Activated CD8-positive, alpha-beta T cell treated with anti-CD3 and anti-CD28 coated beads for 36 hours (primary cell): ENCODE measurements at regions not wholly inside any gene's neighbourhood (a gene's known extent, or its start where the extent isn't known, plus 50 kb on each side); places are given as distances from the start of the nearest gene placed in this dataset.

Experiments used
- ATAC-seq: fragments of 200-7000 bp; cut with Tn5 transposase; one replicate; pipeline ENCODE4 v1.10.0; 2021; ENCODE audit warnings: mild to moderate bottlenecking, moderate library complexity
- CTCF ChIA-PET: fragments of 350-600 bp; sonication (Branson Sonifier 250); formaldehyde crosslinking; loops from one replicate; lab custom pipeline; 2021; ENCODE audit warnings: antibody characterized with exemption; lab: Charles Lee
- POLR2A ChIA-PET: fragments of 350-600 bp; sonication (Branson Sonifier 250); formaldehyde crosslinking; loops from one replicate; lab custom pipeline; 2021; ENCODE audit warnings: antibody characterized with exemption; lab: Charles Lee
- DNase-seq: peaks from one replicate; pipeline ENCODE4 v3.0.0-alpha.2; 2020
- H3K27ac Mint-ChIP-seq: one replicate; pipeline ENCODE4 v1.8.0; 2021; ENCODE audit warnings: mild to moderate bottlenecking, mixed read lengths
- H3K27me3 Mint-ChIP-seq: one replicate; pipeline ENCODE4 v1.8.0; 2021; ENCODE audit warnings: mixed read lengths
- H3K36me3 Mint-ChIP-seq: one replicate; pipeline ENCODE4 v1.8.0; 2021; ENCODE audit warnings: low read depth, mixed read lengths
- H3K4me1 Mint-ChIP-seq: one replicate; pipeline ENCODE4 v1.8.0; 2021; ENCODE audit warnings: low read depth, mixed read lengths
- H3K4me3 Mint-ChIP-seq: one replicate; pipeline ENCODE4 v1.8.0; 2021; ENCODE audit warnings: mild to moderate bottlenecking, moderate library complexity, mixed read lengths
- H3K9me3 Mint-ChIP-seq: one replicate; pipeline ENCODE4 v1.8.0; 2021; ENCODE audit warnings: mixed read lengths
- CTCF ChIP-seq: fragments of 200-600 bp; IDR thresholded peaks from one replicate; pipeline ENCODE4 v1.8.0; 2022; ENCODE audit warnings: antibody characterized with exemption, mild to moderate bottlenecking
- intact Hi-C: fragments of 100-400 bp; cut with micrococcal nuclease; formaldehyde crosslinking; loops from one replicate; pipeline ENCODE4 v1.10.0; 2022

- DNase-seq (peak; percentile 39), ATAC-seq (peak; percentile 66)
- Mint-ChIP-seq H3K36me3 (no peaks in the 10 kb centered on the region), H3K27me3 (no peaks in the 10 kb centered on the region), H3K4me3 (no peak overlapping the region), H3K27ac (no peak overlapping the region), H3K9me3 (no peaks in the 10 kb centered on the region), H3K4me1 (no peaks in the 10 kb centered on the region)
- POLR2A ChIA-PET = no interaction called here
- intact Hi-C loops = no loop called here
- TF ChIP-seq CTCF = peak; percentile 42
- CTCF ChIA-PET = interaction anchor here (0.6 to 1.0 kb wide), 2 partner anchors 15 to 20 kb away, joined by 3 to 4 read pairs; no protein-coding TSS in a partner anchor
Observed at GRCh38 chr2:121888189-121888557, 132.7 kb downstream of the TSN start.

- no peak overlapping the region for H3K4me3 Mint-ChIP-seq
- DNase-seq = no peak
- TF ChIP-seq CTCF = no peak
- no peaks in the 10 kb centered on the region for H3K4me1 Mint-ChIP-seq
- H3K36me3 Mint-ChIP-seq = no peaks in the 10 kb centered on the region
- H3K27ac Mint-ChIP-seq = no peak overlapping the region
- ChIA-PET CTCF (no interaction called here), POLR2A (no interaction called here)
- H3K27me3 Mint-ChIP-seq = no peaks in the 10 kb centered on the region
- H3K9me3 Mint-ChIP-seq = no peaks in the 10 kb centered on the region
- intact Hi-C loops = no loop called here
- no peak for ATAC-seq
Observed at GRCh38 chr2:121890041-121890440, 134.6 kb downstream of the TSN start.

- intact Hi-C loops = no loop called here
- no peaks in the 10 kb centered on the region for H3K36me3 Mint-ChIP-seq
- TF ChIP-seq CTCF = no peak
- ChIA-PET CTCF (no interaction called here), POLR2A (interaction anchor here (0.5 to 0.7 kb wide), 3 partner anchors 41 to 889 kb away, joined by 3 read pairs; no protein-coding TSS in a partner anchor)
- H3K27ac Mint-ChIP-seq = no peak overlapping the region
- no peaks in the 10 kb centered on the region for H3K27me3 Mint-ChIP-seq
- H3K4me1 Mint-ChIP-seq = no peaks in the 10 kb centered on the region
- ATAC-seq (no peak), DNase-seq (no peak)
- H3K9me3 Mint-ChIP-seq = no peaks in the 10 kb centered on the region
- H3K4me3 Mint-ChIP-seq = no peak overlapping the region
Observed at GRCh38 chr2:121895723-121896571, 140.5 kb downstream of the TSN start.

GRCh38 chr2:121897335-121897970 lies 142.0 kb downstream of the TSN start:
- H3K36me3 Mint-ChIP-seq = no peaks in the 10 kb centered on the region
- TF ChIP-seq CTCF = peak; percentile 23
- DNase-seq = peak; percentile 41
- no peaks in the 10 kb centered on the region for H3K27me3 Mint-ChIP-seq
- intact Hi-C loops = no loop called here
- no peak overlapping the region for H3K27ac Mint-ChIP-seq
- no peak overlapping the region for H3K4me3 Mint-ChIP-seq
- ChIA-PET CTCF (interaction anchor here (0.6 to 1.2 kb wide), 12 partner anchors 9 to 729 kb away, joined by 3 to 4 read pairs (median 3); no protein-coding TSS in a partner anchor), POLR2A (no interaction called here)
- ATAC-seq = peak; percentile 79
- H3K4me1 Mint-ChIP-seq = no peaks in the 10 kb centered on the region
- H3K9me3 Mint-ChIP-seq = no peaks in the 10 kb centered on the region

- Mint-ChIP-seq H3K4me1 (no peaks in the 10 kb centered on the region), H3K36me3 (no peaks in the 10 kb centered on the region), H3K27me3 (no peaks in the 10 kb centered on the region), H3K27ac (no peak overlapping the region), H3K4me3 (no peak overlapping the region), H3K9me3 (no peaks in the 10 kb centered on the region)
- ChIA-PET POLR2A (no interaction called here), CTCF (interaction anchor here (0.6 kb wide), 1 partner anchor 730 kb away, joined by 3 read pairs; no protein-coding TSS in a partner anchor)
- TF ChIP-seq CTCF = no peak
- ATAC-seq (no peak), DNase-seq (no peak)
- intact Hi-C loops = no loop called here
Observed at GRCh38 chr2:121898483-121898882, 143.0 kb downstream of the TSN start.
